Activated naive CD4-positive, alpha-beta T cell treated with Interleukin-2 at 50 U/mL for 16 hours (primary cell): ENCODE measurements at regions not wholly inside any gene's neighbourhood (a gene's known extent, or its start where the extent isn't known, plus 50 kb on each side); places are given as distances from the start of the nearest gene placed in this dataset.
"Not testable (repeated sequence)": the region's sequence is repeated elsewhere in the genome, so short reads cannot be mapped to it uniquely, and the experiment has no call there.

ENCODE experiments used
- DNase-seq: peaks from one replicate; pipeline ENCODE4 v3.0.0-alpha.2; 2020

GRCh38 chr10:2887391-2888070 lies 179.8 kb upstream of the PFKP start:
- no peak for DNase-seq

- no peak for DNase-seq
These were observed 180.7 kb upstream of the PFKP start for GRCh38 chr10:2886662-2887061.

DNA sequence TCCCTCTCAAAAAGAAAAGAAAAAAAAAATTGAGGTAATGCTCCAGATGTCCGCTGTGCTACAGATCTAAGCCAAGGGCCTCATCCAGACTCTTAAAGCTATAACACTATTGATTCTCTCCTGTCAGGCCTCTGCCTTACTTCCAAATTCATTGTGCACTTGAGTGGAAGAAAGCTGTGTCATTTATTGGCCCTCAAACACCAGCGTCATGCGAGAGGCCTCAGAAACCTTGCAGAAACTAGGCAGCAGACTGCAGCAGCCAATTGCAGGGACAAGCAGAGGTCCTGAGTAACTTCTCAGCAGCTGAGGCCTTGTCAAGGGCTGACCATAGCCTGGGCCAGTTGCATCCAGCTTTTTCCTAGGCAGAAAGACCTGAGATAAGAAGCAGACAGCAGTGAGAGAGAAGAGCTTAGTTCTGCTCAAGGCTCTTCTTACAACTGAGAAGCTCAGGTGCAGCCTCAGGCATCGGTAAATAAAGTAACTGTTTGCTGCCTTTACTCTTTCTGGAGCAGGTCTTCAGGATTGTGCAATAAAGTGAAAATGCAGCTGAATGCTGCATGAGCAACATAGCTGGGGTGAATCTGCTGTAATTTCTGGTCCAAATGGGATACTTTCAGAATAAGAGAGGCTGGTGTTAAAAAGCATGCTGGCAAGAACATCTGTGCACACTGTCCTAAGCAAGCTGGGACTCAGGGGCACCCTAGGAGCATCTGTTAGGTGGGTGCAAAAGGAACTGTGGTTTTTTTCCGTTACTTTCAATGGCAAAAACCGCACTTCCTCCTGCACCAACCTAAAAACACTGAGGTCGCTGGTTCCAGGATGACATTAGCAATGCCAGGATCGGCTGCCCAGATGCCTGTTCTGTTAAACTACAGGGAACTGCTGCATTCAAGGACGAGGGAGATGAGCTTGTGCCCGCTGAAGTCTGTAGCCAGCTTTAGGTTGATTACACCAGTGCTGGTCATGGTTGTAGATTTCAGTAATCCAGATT lies 181.8 kb upstream of the PFKP start:
- no peak for DNase-seq

DNA sequence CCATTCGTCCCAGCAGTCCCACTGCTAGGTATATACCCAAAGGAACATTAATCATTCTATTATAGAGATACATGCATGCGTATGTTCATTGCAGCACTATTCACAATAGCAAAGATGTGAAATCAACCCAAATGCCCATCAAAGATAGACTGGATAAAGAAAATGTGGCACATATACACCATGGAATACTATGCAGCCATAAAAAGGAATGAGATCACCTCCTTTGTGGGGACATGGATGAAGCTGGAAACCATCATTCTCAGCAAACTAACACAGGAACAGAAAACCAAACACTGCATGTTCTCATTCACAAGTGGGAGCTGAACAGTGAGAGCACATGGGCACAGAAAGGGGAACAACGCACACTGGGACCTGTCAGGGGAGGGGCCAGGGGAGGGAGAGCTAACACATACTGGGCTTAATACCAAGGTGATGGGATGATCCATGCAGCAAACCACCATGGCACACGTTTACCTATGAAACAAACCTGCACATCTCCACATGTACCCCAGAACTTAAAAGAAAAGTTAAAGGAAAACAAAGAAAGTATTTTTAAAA lies 183.3 kb upstream of the PFKP start:
- DNase-seq, result not testable (repeated sequence)

- no peak for DNase-seq
These were observed 184.1 kb upstream of the PFKP start for GRCh38 chr10:2883238-2883637.

- no peak for DNase-seq
These were observed 184.7 kb upstream of the PFKP start for GRCh38 chr10:2882628-2883027.

- DNase-seq, result no peak
These were observed 185.4 kb upstream of the PFKP start for GRCh38 chr10:2881720-2882620.

- not testable (repeated sequence) for DNase-seq
These were observed 187.3 kb upstream of the PFKP start for GRCh38 chr10:2880050-2880449.

GRCh38 chr10:2878818-2879217 lies 188.5 kb upstream of the PFKP start:
- no peak for DNase-seq

GRCh38 chr10:2876032-2876431 lies 191.3 kb upstream of the PFKP start:
- no peak for DNase-seq

- no peak for DNase-seq
These were observed 192.4 kb upstream of the PFKP start for GRCh38 chr10:2874963-2875362.

- no peak for DNase-seq
These were observed 193.6 kb upstream of the PFKP start for GRCh38 chr10:2873769-2874168.

DNA sequence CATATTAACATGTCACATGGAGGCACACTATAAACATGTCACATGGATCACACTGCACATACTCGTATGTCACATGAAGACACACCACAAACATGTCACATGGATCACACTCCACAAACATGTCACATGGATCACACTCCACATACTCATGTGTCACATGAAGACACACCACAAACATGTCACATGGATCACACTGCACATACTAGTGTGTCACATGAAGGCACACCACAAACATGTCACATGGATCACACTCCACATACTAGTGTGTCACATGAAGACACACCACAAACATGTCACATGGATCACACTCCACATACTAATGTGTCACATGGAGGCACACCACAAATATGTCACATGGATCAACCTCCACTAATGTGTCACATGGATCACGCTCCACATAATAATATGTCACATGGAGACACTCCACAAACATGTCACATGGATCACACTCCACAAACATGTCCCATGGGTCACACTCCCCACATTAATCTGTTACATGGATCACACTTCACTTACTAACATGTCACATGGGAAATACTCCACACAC lies 195.6 kb upstream of the PFKP start:
- no peak for DNase-seq

GRCh38 chr10:2870654-2871053 lies 196.7 kb upstream of the PFKP start:
- DNase-seq, result no peak

DNA sequence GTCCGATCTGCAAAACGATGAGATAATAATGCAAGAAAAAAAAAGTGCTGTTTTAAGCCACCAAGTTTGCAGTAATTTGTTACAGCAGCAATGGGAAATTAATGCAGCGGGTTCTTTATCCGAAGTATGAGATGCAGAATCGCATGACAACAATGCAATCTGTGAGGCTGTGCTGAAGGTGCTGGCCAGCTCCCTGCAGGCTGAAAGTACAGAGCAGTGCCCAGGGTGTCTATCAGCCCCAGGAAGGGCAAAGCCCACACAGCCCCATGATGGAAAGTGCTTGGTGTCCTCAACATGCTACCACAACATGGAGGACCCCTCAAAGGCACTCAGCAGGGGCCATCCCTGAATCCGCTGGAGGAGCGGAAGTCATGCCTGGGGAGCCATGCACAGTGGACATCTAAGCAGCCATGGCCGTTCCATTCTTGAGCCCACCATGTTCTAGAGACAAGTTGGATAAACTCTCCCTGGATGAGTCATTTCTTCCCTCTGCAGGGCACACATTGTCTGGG lies 199.5 kb upstream of the PFKP start:
- DNase-seq, result no peak

DNA sequence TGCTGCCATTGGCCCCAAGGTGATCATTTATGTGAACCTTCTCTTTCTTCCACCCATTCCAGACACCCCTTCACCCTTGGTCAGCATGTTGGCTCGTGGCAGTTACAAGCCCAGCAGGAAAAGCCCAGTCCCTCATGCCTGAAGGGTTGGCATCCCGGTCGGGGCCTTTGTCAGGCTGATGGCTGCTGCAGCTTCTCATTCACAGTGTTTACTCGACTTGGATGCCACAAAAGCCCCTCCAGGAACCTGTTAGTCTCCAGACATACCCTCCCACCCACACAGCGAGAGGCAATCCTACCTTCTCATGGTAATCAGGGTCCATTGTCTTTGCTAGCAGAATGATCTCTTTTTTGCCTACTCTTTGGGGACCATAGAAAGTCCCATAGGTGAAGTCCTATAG lies 200.8 kb upstream of the PFKP start:
- DNase-seq, result no peak

DNA sequence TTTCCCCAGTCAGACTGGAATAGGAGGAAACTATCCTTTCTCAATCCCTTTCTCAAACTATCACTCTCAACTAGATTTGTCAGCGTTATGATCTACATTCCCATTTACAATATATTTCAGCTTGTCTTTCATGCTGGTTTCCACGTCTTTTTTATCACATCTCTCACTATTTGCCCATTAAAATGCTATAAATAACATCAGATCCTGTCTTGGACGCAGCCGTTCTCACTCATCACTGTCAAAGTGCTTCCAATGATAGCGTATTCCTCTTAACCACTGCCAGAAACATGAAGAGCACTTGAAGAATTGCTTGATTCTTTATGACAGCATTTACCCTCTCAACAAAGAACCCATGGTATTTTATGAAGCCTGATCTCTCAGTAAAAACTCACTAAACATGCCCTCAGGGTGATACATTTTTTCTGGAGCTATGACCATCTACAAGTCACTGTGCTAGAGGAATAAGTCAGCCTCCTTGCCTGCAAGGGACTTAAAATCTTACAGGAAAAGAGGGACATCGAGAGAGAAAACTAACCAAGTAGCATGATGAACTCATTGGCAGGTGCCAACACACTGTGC lies 205.6 kb upstream of the PFKP start:
- DNase-seq, result no peak

- no peak for DNase-seq
These were observed 208.9 kb upstream of the PFKP start for GRCh38 chr10:2858452-2858851.

DNA sequence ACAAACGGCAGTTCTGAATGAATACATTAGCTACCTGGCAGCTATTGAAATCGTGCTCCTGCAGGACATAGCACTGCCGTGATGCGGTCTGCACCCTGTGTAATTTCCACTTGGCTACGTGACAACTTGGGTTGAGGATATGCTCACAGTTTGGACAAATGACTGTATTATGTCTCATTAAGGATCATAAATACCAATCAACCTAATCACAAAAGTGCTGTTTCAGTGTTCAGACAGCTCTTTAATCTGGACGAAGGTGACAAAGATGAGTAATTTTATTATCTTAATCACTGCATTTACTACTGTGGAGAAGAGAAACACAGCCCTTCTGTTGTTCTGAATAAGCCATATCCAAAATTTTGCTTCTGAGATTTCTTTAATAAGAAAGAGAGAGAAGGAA lies 210.8 kb upstream of the PFKP start:
- no peak for DNase-seq

DNA sequence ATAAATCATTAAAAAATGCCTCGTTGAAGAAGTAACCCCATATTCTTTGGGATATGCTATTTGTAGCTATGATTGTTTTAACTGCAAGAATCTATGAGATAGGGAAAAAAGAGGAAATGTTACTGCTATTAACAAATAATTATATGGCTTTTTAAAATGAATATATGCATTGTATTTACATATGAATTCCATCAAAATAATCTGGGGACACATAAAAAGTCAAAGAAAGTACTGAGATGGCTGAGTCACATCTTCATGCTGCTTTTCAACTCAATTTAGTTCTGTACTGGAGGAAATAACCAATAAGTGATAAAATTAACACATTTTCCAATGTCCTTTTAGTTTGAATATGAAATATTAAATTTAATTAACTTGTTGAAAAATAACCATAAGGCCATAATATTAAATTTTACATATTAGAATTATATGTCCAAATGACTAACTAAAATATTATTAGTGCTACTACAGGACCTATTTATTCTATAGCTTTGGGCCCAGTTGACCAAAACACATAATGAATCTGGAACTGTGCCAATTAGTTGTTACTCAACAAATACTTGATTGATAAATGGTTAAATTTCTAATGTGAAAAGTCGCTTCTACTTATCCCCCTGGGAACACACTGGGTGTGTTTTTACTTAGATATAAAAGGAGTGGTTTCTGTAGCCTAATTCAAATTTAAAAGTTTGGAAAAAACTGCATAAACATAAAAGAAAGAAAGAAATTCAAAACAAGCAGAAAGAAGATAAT lies 214.6 kb upstream of the PFKP start:
- no peak for DNase-seq

DNA sequence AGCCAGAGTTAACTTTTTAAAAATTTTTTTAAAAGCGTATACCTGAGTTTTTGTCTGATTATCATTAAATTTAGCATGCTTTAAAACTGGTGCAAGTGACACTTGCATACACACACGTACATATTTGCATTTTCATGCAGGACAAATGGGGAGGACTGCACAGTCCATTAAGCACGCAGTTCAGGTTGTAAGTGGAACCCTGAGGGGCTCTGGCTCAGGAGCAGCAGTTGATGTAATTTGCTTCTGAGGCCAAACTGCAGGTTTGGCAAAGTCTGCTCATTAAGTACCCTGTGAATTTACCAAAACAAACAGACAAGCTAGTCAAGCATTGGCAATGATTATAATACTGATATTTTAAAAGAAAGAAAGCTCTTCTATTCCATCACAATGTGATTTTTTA lies 215.8 kb upstream of the PFKP start:
- no peak for DNase-seq
